Ectodermal cell (in vitro differentiated cells): ENCODE measurements at regions not wholly inside any gene's neighbourhood (a gene's known extent, or its start where the extent isn't known, plus 50 kb on each side); places are given as distances from the start of the nearest gene placed in this dataset.
"Not testable (repeated sequence)": the region's sequence is repeated elsewhere in the genome, so short reads cannot be mapped to it uniquely, and the experiment has no call there.

ENCODE experiments used
- H3K27ac ChIP-seq: 2 replicates; pipeline ENCODE4 v1.7.0; 2013; ENCODE audit warnings: mild to moderate bottlenecking, low read depth, low read length; ENCODE audit not compliant: insufficient read depth, poor library complexity, severe bottlenecking
- H3K27me3 ChIP-seq: 2 replicates; pipeline ENCODE4 v1.7.0; 2013; ENCODE audit warnings: mild to moderate bottlenecking, low read length; ENCODE audit not compliant: insufficient read depth, control insufficient read depth, poor library complexity, severe bottlenecking
- H3K36me3 ChIP-seq: one replicate; pipeline ENCODE4 v1.7.0; 2013; ENCODE audit warnings: low read length; ENCODE audit not compliant: control insufficient read depth, insufficient read depth
- H3K4me1 ChIP-seq: one replicate; pipeline ENCODE4 v1.7.0; 2013; ENCODE audit warnings: low read length; ENCODE audit not compliant: control insufficient read depth, insufficient read depth
- H3K4me3 ChIP-seq: 2 replicates; pipeline ENCODE4 v1.7.0; 2013; ENCODE audit warnings: low read depth, low read length, control low read depth; ENCODE audit not compliant: insufficient read depth
- H3K9me3 ChIP-seq: 2 replicates; pipeline ENCODE4 v1.7.0; 2013; ENCODE audit warnings: mild to moderate bottlenecking, low read length, moderate library complexity; ENCODE audit not compliant: control insufficient read depth
- WGBS, 2 experiments: methylation state at CpG; one replicate each; pipeline ENCODE4 v1.1.7; 2013; ENCODE audit warnings: missing lambda C conversion rate in 2 of 2; 5-methylcytosine and 5-hydroxymethylcytosine counted together

DNA sequence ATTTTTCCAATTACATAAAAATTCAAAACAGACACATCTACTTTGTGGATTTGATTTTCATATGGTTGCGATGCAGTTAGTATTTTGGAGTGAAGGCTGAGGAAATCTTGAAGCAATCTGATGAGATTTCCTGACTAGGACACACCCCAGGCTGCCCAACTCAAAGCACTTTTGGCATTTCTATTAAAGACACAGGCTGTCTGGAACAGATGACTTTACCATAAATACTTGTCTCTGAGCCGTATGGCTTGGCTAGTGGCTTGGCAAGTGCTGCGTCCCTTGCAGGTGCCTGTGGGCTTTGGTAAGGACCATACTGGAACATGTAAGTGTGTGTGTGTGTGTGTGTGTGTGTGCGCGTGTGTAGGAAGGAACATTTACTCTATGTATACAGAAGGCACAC, 218.8 kb downstream of the FGF9 start:
- no peak overlapping the region for H3K4me3 ChIP-seq
- H3K4me1 ChIP-seq = no peaks in the 10 kb centered on the region
- no peaks in the 10 kb centered on the region for H3K9me3 ChIP-seq
- H3K27ac ChIP-seq = no peak overlapping the region
- no peaks in the 10 kb centered on the region for H3K27me3 ChIP-seq
- WGBS, 2 experiments = 94 to 96% methylated on average over 2 to 3 of the region's 5 CpGs
- no peaks in the 10 kb centered on the region for H3K36me3 ChIP-seq

DNA sequence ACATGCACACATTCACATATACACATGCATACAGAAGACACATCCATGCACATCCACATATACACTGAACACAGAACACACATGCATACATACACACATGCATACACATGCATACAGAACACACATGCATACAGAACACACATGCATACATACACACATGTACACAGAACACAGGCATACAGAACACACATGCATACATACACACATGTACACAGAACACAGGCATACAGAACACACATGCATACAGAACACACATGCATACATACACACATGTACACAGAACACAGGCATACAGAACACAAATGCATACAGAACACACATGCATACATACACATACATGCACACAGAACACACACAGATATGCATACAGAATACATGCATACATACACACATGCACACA, 219.3 kb downstream of the FGF9 start:
- H3K4me1 ChIP-seq, H3K36me3 ChIP-seq, H3K27me3 ChIP-seq, H3K9me3 ChIP-seq, H3K4me3 ChIP-seq, H3K27ac ChIP-seq: not testable (repeated sequence)

DNA sequence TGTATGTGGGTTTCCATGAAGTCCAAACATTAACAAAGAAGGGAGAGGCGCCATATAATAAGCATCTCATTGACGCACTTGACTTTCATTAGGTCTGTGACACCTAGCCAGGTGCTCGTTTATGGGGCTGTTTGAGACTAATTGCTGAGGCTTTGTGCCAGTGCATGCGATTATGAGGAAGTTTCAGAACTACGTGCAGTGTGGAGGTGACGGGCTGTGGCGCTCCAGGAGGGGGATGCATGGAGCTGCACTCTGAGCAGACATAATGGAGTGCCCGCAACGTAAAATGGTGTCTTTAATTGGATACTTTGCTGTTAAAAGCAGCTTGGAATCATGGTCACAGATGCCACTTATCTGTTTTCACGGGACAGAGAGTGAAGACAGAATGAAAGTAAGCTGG, 223.2 kb downstream of the FGF9 start:
- Histone ChIP-seq H3K27ac (no peak overlapping the region), H3K27me3 (no peaks in the 10 kb centered on the region), H3K36me3 (no peaks in the 10 kb centered on the region), H3K4me3 (no peak overlapping the region), H3K4me1 (no peaks in the 10 kb centered on the region), H3K9me3 (no peaks in the 10 kb centered on the region)
- 95 to 96% methylated on average over 10 of the region's 10 CpGs for WGBS, 2 experiments

DNA sequence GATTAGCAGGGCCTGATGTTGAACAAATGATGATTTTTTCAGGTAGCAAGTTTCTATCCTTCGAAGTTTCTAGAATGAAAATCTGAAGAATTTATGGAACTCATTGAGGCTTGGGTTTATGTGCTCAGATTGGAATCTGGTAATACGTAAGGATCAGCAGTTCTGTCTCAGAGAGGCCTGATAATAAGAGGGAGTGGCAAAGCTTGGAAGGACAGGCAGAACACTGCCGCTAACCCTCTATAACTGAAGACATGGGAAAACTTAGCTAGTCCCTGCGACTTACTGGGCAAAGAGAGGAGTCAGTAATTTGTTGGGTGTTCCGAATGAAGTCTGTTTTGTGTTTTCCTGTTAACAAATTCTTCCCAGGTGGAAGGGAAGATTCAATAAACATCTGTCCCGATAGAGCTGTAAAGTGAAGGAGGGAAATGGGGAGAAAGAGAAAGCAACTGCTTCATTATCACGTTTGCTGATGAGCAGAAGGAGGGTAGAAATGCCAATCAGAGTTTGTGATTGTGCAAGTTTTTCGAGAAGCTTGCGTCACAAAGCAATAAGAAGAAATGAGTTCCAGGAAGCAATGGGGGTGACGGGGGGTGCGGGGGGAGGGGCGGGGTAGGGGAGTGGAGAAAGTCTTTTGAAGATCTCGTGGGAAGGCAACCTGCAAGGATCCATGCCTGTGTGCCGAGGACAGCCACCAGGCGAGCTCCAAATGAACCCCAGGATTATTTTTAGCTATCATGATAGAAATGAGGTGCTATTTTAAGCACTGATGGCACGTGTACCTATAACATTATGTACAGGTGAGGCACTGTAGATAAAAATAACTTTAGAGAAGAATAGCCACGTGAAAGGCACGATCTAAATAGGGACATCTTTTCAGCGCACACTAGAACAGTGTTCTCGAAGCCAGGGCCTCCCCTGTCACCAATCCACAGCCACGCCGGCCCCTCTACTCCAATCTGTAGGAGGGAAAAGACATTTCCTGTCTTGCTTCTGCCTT, 224.1 kb downstream of the FGF9 start:
- H3K36me3 ChIP-seq = no peaks in the 10 kb centered on the region
- H3K9me3 ChIP-seq = no peaks in the 10 kb centered on the region
- WGBS, 2 experiments = 89 to 92% methylated on average over 22 of the region's 22 CpGs
- H3K27me3 ChIP-seq = no peaks in the 10 kb centered on the region
- no peak overlapping the region for H3K27ac ChIP-seq
- H3K4me1 ChIP-seq = no peaks in the 10 kb centered on the region
- no peak overlapping the region for H3K4me3 ChIP-seq

DNA sequence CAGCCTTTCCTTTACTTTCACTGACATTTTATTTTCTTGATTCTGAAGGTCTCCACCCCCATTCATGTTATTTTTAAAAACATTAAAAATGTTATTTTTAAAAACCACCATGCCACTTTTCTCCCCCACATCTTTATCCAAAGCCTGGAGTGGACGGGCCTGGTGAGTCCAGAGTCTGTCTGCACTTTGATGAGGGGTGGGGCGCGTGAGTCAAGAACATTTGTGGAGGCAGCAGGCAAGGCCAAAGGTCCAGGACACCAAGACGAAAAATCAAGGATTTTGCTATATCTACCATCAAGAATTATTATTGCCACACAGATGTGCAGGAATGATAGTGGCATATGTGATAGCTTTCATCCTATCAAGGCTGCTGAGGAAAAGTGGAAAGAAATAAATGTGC, 224.9 kb downstream of the FGF9 start:
- no peaks in the 10 kb centered on the region for H3K9me3 ChIP-seq
- no peak overlapping the region for H3K4me3 ChIP-seq
- no peaks in the 10 kb centered on the region for H3K36me3 ChIP-seq
- no peaks in the 10 kb centered on the region for H3K27me3 ChIP-seq
- 88 to 95% methylated on average over 4 of the region's 4 CpGs for whole genome bisulfite sequencing, 2 experiments
- no peak overlapping the region for H3K27ac ChIP-seq
- H3K4me1 ChIP-seq = no peaks in the 10 kb centered on the region

DNA sequence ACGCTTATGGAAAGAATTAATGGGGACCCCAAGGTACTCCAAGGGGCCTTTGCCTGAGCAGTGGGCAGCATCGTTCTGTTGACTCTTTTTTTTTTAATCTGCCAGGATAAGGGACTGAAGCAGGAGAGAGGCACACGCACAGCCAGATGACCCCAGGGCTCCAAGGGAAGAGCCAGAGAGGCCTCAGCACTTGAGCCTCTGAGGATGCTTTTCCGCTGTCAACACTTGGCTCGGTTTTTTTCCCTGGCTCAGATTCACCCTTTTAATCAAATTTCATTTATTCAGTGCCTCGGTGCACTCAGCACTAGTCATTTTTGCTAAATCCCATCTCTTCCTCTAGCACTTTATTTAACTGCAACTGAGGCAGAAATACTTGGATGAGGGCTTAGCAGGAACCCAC, 226.3 kb downstream of the FGF9 start:
- Histone ChIP-seq H3K9me3 (no peaks in the 10 kb centered on the region), H3K4me3 (no peak overlapping the region), H3K27me3 (no peaks in the 10 kb centered on the region), H3K4me1 (no peaks in the 10 kb centered on the region), H3K36me3 (no peaks in the 10 kb centered on the region), H3K27ac (no peak overlapping the region)
- 89 to 90% methylated on average over 6 of the region's 6 CpGs for WGBS, 2 experiments

DNA sequence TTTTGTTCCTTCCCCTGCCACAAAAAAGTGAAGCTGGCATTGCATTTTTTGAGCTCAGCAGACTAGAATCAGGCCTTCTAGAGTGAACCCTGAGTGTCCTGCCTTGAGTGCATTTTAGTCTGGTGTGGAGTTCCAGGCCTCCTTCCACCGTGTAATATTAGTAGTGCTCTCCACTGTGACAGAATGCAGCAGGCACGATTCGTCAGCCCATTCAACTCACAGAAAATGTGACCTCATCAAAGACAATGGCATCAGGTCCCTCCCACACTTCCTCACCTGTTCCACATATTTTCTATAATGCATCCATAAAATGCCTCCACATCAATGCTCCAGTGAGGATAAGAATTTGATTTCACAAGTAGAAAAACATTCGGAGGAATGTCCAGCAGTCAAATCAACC, 227.6 kb downstream of the FGF9 start:
- Histone ChIP-seq H3K27ac (no peak overlapping the region), H3K36me3 (no peaks in the 10 kb centered on the region), H3K9me3 (no peaks in the 10 kb centered on the region), H3K4me1 (no peaks in the 10 kb centered on the region), H3K27me3 (no peaks in the 10 kb centered on the region), H3K4me3 (no peak overlapping the region)
- WGBS, 2 experiments = 85 to 95% methylated on average over 3 to 4 of the region's 4 CpGs

DNA sequence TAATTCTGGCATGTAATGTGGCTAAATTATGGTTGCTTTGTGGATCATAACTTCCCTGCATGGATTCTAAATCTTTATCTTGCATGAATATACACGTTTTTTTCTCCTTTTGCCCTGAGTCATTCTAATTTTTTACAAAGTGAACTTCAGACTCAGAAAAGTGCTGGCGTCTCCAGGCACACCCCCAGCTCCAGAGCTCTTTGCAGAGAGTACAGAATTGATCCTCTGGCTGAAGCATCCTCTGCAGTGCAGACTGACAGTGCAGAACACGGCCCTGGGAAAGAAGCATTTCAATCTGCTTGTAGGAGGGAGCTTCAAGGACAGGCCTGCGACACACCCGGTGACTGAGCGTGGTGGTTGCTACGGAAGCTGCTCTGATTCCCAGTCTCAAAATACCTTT, 228.1 kb downstream of the FGF9 start:
- H3K36me3 ChIP-seq = no peaks in the 10 kb centered on the region
- H3K4me1 ChIP-seq = no peaks in the 10 kb centered on the region
- H3K9me3 ChIP-seq = no peaks in the 10 kb centered on the region
- 84% methylated on average over 7 of the region's 7 CpGs for WGBS, 2 experiments
- H3K27ac ChIP-seq = no peak overlapping the region
- H3K27me3 ChIP-seq = no peaks in the 10 kb centered on the region
- no peak overlapping the region for H3K4me3 ChIP-seq

DNA sequence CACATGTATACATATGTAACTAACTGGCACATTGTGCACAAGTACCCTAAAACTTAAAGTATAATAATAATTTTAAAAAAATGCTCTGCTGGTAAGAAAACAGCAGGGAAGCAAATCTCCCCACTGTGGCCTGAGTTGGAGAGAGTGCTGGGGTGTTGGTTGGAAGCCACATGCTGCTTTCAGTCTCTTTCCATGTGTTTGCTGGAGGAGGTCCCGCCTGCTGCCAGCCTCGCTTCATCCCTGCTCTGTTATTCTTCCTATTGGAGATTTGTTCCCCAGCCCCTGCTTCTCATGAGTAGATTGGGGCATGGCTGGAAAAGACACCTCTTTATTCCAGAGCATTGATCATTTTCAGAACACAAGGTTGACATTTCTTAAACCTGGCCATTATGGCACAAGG, 230.5 kb downstream of the FGF9 start:
- H3K4me1 ChIP-seq = no peaks in the 10 kb centered on the region
- H3K4me3 ChIP-seq = no peak overlapping the region
- WGBS, 2 experiments = 91 to 100% methylated on average over 2 of the region's 2 CpGs
- no peaks in the 10 kb centered on the region for H3K9me3 ChIP-seq
- H3K27me3 ChIP-seq = no peaks in the 10 kb centered on the region
- no peaks in the 10 kb centered on the region for H3K36me3 ChIP-seq
- H3K27ac ChIP-seq = no peak overlapping the region

DNA sequence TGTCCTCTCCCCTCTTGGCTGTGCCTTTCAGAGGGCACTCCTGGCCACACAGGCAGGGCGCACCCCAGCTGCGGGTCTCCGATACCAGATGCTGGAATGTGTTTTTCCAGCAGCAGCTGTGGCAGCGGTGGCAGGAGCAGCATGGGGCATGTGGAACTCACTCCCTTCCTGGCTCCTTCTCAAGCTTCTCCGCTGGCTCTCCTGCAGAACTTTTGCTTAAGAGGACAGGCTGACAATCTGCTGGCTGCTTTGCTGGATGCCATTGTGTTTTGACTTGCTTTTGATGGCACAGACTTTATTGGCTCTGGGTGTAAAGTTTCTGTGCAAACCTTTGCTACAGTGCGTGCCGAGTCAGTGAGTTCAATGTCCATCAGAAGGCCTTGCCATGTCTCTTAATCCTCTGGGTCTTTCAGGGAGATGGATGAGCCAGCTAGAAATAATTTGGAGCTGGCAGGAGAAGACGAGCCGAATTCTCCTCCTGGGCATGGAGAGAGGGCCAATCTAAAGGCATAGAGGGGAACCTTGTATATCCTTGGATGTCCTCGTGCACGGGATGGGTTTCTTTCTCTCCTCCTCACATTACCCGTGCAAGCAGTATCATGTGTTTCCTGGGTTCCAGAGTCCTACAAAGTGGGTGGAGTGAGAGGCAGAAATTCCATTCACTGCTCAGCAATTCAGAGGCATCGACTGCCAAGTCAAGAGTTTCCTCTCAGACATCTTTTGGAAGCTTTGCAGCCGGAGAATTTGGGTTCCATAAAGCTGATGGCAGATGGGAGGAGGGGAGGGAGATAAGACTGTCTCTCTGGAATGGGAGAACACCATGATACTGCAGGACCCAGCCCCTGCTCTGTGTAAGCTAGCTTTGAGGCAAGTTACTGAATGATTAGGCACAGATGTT, 231.2 kb downstream of the FGF9 start:
- Histone ChIP-seq H3K4me3 (no peak overlapping the region), H3K9me3 (no peaks in the 10 kb centered on the region), H3K36me3 (no peaks in the 10 kb centered on the region), H3K4me1 (no peaks in the 10 kb centered on the region), H3K27me3 (no peaks in the 10 kb centered on the region), H3K27ac (no peak overlapping the region)
- 91 to 93% methylated on average over 14 of the region's 14 CpGs for WGBS, 2 experiments
